ENCODE measurements at regions not wholly inside any gene's neighbourhood (a gene's known extent, or its start where the extent isn't known, plus 50 kb on each side); places are given as distances from the start of the nearest gene placed in this dataset.

- TF ChIP-seq CTCF (IDR thresholded peaks at IDR 0.05; ENCODE audit: insufficient read depth, low read depth, low read length), result no peak
- no peak for TF ChIP-seq EZH2 (IDR thresholded peaks at IDR 0.05; ENCODE audit: insufficient read depth, low read length)
Observed at GRCh38 chr3:26058901-26059321, 269.0 kb downstream of the OXSM start.

Data from astrocyte (in vitro differentiated cells and primary cell).